Small intestine (tissue), 7 donors: ENCODE measurements at regions not wholly inside any gene's neighbourhood (a gene's known extent, or its start where the extent isn't known, plus 50 kb on each side); places are given as distances from the start of the nearest gene placed in this dataset.

Source experiments
- DNase-seq, 2 donors: peaks; one replicate each; pipeline versions ENCODE4 v3.0.0 to v3.0.0-alpha.2; 2013
- FAIRE-seq: peaks from 2 replicates; lab custom pipeline; 2012; peaks lifted over from hg19 to GRCh38; lab: Jason Lieb, UNC
- H3K27ac ChIP-seq, 3 donors: one replicate each; pipeline ENCODE4 v1.5.1; 2013; ENCODE audit warnings: low read length in 2 of 3, mild to moderate bottlenecking in 2 of 3, control low read depth in 1 of 3, inconsistent platforms in 1 of 3, low read depth in 1 of 3, moderate library complexity in 1 of 3
- H3K27me3 ChIP-seq, 3 donors: one replicate each; pipeline ENCODE4 v1.6.1; 2013; ENCODE audit warnings: low read length in 3 of 3, inconsistent platforms in 1 of 3; ENCODE audit not compliant: control insufficient read depth in 3 of 3, insufficient read depth in 3 of 3
- H3K36me3 ChIP-seq, 3 donors: one replicate each; pipeline ENCODE4 v1.6.1; 2013; ENCODE audit warnings: low read length in 3 of 3, inconsistent platforms in 1 of 3, low read depth in 1 of 3, mild to moderate bottlenecking in 1 of 3, moderate library complexity in 1 of 3; ENCODE audit not compliant: control insufficient read depth in 3 of 3, insufficient read depth in 2 of 3
- H3K4me1 ChIP-seq, 3 donors: one replicate each; pipeline ENCODE4 v1.6.1; 2013; ENCODE audit warnings: low read length in 2 of 3, inconsistent platforms in 1 of 3, low read depth in 1 of 3, mild to moderate bottlenecking in 1 of 3, moderate library complexity in 1 of 3; ENCODE audit not compliant: control insufficient read depth in 3 of 3, insufficient read depth in 2 of 3
- H3K4me3 ChIP-seq, 3 donors: one replicate each; pipeline ENCODE4 v1.5.1; 2013; ENCODE audit warnings: low read length in 3 of 3, control low read depth in 1 of 3, inconsistent platforms in 1 of 3, low read depth in 1 of 3, mild to moderate bottlenecking in 1 of 3, moderate library complexity in 1 of 3
- H3K9me3 ChIP-seq, 2 donors: one replicate each; pipeline ENCODE4 v1.6.1; 2013; ENCODE audit warnings: low read depth in 1 of 2, low read length in 1 of 2; ENCODE audit not compliant: control insufficient read depth in 2 of 2, insufficient read depth in 1 of 2
- WGBS, 3 donors: extraction: QIAGEN DNeasy Blood & Tissue Kit; methylation state at CpG; one replicate each; pipeline ENCODE4 v1.1.7; 2013; 5-methylcytosine and 5-hydroxymethylcytosine counted together
- donor health status: healthy with polysubstance abuse.
- donor health status: control.
- donor health status: control.
- donor health status: Bipolar disorder and iron deficiency.
- donor health status: healthy.

- Histone ChIP-seq H3K36me3 (no peaks in the 10 kb centered on the region), H3K27ac (no peak overlapping the region), H3K27me3 (no peaks in the 10 kb centered on the region), H3K4me3 (no peak overlapping the region), H3K4me1 (no peaks in the 10 kb centered on the region), H3K9me3 (no peaks in the 10 kb centered on the region)
- WGBS, 3 donors = 37 to 58% (median 40%) methylated on average over 2 of the region's 2 CpGs
- FAIRE-seq (no peak), DNase-seq (peak in 1 of 2 donors; percentile 44)
Observed at GRCh38 chr6:22112461-22112860, 184.4 kb downstream of the PRL start.

DNA sequence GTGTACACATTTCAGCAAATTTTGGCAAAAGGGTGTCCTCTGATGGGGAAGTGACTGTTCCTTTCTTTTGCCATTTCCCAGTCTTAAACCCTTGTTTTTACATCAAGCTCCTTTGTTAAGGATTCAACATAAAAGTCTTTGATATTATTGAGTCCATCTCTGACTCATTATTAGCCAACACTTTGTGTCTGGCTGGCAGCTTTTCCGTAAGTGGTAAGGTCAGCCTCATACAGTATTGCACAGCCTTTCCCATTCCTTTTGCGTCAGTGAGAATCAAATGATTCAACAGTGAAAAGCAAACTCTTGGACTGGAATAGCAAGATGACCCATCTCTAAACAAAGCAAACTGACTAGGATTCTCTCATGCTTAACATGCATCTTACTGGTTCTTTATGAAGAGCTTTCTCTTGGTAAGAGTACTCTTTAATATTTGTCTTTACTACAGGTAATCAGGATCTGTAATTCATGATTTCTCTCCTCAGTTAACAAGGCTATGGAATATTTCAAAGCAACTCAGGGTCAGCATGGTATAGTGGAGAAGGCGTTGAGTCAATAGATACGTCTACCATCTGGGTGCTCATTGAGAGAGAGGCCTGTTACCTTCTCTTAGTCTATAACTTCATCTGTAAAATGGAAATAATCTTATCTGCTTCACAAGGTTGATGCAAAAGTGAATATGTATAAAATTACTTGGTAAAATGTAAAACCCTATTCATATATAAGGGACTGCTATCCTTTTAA is 183.6 kb downstream of the PRL start:
- H3K9me3 ChIP-seq = no peaks in the 10 kb centered on the region
- no peak overlapping the region for H3K4me3 ChIP-seq
- WGBS, 3 donors = 86 to 88% (median 88%) methylated on average over 4 of the region's 4 CpGs
- H3K27me3 ChIP-seq = no peaks in the 10 kb centered on the region
- H3K4me1 ChIP-seq = no peaks in the 10 kb centered on the region
- FAIRE-seq = no peak
- H3K36me3 ChIP-seq = no peaks in the 10 kb centered on the region
- H3K27ac ChIP-seq = no peak overlapping the region
- no peak for DNase-seq

DNA sequence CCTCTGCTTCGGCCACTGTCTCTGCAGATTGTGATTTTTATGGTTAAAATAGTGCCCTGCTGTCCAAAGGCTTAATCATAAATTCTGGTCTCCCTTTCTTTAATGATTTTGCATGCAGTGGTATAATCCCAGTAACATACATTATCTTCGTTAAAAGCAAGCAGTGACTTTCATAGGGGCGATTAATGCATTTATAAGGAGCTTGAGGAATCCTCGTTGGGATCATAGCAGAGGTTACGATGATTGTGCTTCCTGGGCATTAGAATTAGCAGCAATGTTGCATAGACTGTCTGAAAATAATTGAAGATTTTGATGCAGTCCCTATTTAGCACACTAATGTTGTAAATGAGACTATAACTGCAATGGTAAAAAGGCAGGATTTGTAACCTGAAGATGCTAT is 181.3 kb downstream of the PRL start:
- WGBS, 3 donors = 69 to 73% (median 71%) methylated on average over 5 of the region's 5 CpGs
- DNase-seq (no peak), FAIRE-seq (no peak)
- H3K27ac ChIP-seq = no peak overlapping the region
- no peaks in the 10 kb centered on the region for H3K4me1 ChIP-seq
- H3K9me3 ChIP-seq = no peaks in the 10 kb centered on the region
- H3K36me3 ChIP-seq = no peaks in the 10 kb centered on the region
- no peaks in the 10 kb centered on the region for H3K27me3 ChIP-seq
- no peak overlapping the region for H3K4me3 ChIP-seq

- DNase-seq (no peak), FAIRE-seq (no peak)
- Histone ChIP-seq H3K36me3 (no peaks in the 10 kb centered on the region), H3K27ac (no peak overlapping the region), H3K4me1 (no peaks in the 10 kb centered on the region), H3K9me3 (no peaks in the 10 kb centered on the region), H3K4me3 (no peak overlapping the region), H3K27me3 (no peaks in the 10 kb centered on the region)
- WGBS, 3 donors = 52 to 79% (median 57%) methylated on average over 2 of the region's 2 CpGs
Observed at GRCh38 chr6:22117631-22118030, 179.2 kb downstream of the PRL start.

DNA sequence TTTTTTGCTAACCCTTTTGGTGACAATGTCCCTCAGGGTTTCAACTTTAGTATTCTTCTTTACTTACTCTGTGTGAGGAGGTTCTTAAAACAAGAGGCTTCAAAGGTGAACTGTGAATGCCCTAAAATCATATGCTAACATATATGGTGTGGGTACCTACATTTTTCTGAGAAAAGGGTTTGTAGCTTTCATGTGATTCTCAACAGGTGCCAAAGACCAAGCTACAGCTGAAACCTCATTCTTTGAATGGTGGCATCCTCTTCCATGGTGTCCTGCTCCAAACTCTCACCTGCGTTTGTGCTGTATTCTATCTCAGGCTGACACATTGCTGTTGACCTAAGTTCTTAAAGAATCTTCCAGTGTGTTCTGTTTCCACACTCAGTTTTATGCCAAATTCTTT is 177.3 kb downstream of the PRL start:
- H3K27ac ChIP-seq = no peak overlapping the region
- H3K27me3 ChIP-seq = no peaks in the 10 kb centered on the region
- no peaks in the 10 kb centered on the region for H3K9me3 ChIP-seq
- no peaks in the 10 kb centered on the region for H3K36me3 ChIP-seq
- FAIRE-seq (no peak), DNase-seq (no peak)
- no peak overlapping the region for H3K4me3 ChIP-seq
- no peaks in the 10 kb centered on the region for H3K4me1 ChIP-seq
- WGBS, 3 donors = 93 to 100% (median 93%) methylated on average over 1 of the region's 1 CpG

DNA sequence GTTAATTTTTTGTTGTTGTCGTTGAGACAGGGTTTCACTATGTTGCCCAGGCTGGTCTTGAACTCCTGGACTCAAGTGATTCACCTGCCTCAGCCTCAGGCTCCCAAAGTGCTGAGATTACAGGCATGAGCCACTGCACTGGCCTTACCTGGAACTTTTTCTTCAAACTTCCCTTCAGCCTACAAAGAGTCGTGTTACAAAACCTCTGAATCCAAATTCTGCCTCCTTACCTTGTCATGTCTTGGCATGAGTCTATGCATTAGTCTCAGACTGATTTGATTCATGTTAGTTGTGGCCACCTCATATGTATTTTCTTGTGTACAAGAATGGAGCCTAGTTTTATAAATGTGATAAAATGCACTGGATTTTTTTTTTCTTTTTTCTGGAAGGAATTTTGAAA is 172.1 kb downstream of the PRL start:
- Histone ChIP-seq H3K36me3 (no peaks in the 10 kb centered on the region), H3K4me1 (no peaks in the 10 kb centered on the region), H3K27me3 (no peaks in the 10 kb centered on the region), H3K9me3 (no peaks in the 10 kb centered on the region), H3K4me3 (no peak overlapping the region), H3K27ac (no peak overlapping the region)
- FAIRE-seq (no peak), DNase-seq (no peak)
- WGBS, 3 donors = 65 to 90% (median 89%) methylated on average over 2 of the region's 2 CpGs

GRCh38 chr6:22126910-22127309 is 169.9 kb downstream of the PRL start:
- Histone ChIP-seq H3K36me3 (no peaks in the 10 kb centered on the region), H3K4me1 (no peaks in the 10 kb centered on the region), H3K9me3 (no peaks in the 10 kb centered on the region), H3K27ac (no peak overlapping the region), H3K4me3 (no peak overlapping the region), H3K27me3 (no peaks in the 10 kb centered on the region)
- DNase-seq (no peak), FAIRE-seq (no peak)
- WGBS, 3 donors = 82 to 96% (median 85%) methylated on average over 1 of the region's 1 CpG

- WGBS, 3 donors = 85 to 95% (median 92%) methylated on average over 3 of the region's 3 CpGs
- FAIRE-seq (no peak), DNase-seq (no peak)
- Histone ChIP-seq H3K4me3 (no peak overlapping the region), H3K27me3 (no peaks in the 10 kb centered on the region), H3K4me1 (no peaks in the 10 kb centered on the region), H3K9me3 (peaks cover 1 to 7% of the 10 kb centered on the region in 2 donors), H3K36me3 (no peaks in the 10 kb centered on the region), H3K27ac (no peak overlapping the region)
Observed at GRCh38 chr6:22129751-22130150, 167.1 kb downstream of the PRL start.

- 82 to 84% (median 84%) methylated on average over 2 of the region's 2 CpGs for WGBS, 3 donors
- DNase-seq (no peak), FAIRE-seq (no peak)
Observed at GRCh38 chr6:22132656-22133055, 164.2 kb downstream of the PRL start.

More at GRCh38 chr6:22132656-22133055, 164.2 kb downstream of the PRL start:
- Histone ChIP-seq H3K27me3 (no peaks in the 10 kb centered on the region), H3K36me3 (no peaks in the 10 kb centered on the region), H3K4me1 (no peaks in the 10 kb centered on the region), H3K9me3 (peaks cover 1 to 10% of the 10 kb centered on the region in 2 donors), H3K27ac (no peak overlapping the region), H3K4me3 (no peak overlapping the region)
